AG04450 (cell line): ENCODE measurements at regions not wholly inside any gene's neighbourhood (a gene's known extent, or its start where the extent isn't known, plus 50 kb on each side); places are given as distances from the start of the nearest gene placed in this dataset.

Experiments
- CTCF ChIA-PET: fragments of 300-600, 350-600 bp; formaldehyde crosslinking; extraction: SDS; loops from one replicate; lab custom pipeline; 2022; ENCODE audit warnings: antibody characterized with exemption, inconsistent platforms; lab: Charles Lee
- POLR2A ChIA-PET: fragments of 350-600 bp; formaldehyde crosslinking; extraction: SDS; loops from one replicate; lab custom pipeline; 2021; ENCODE audit warnings: antibody characterized with exemption, inconsistent platforms; lab: Yijun Ruan, JAX
- DNase-seq: peaks from one replicate; pipeline ENCODE4 v3.0.0-alpha.2; 2011; ENCODE audit warnings: low read depth, low spot score
- H3K27ac ChIP-seq: one replicate; pipeline ENCODE4 v1.5.1; 2012; ENCODE audit warnings: low read depth, low read length, control low read depth
- H3K27me3 ChIP-seq: one replicate; pipeline ENCODE4 v1.6.0; 2012; ENCODE audit warnings: low read length; ENCODE audit not compliant: control insufficient read depth, insufficient read depth
- H3K4me3 ChIP-seq: 2 replicates; pipeline ENCODE4 v1.5.1; 2011; ENCODE audit warnings: mild to moderate bottlenecking, low read depth, low read length, control low read depth
- H3K9me3 ChIP-seq: 2 replicates; pipeline ENCODE4 v1.5.1; 2012; ENCODE audit warnings: low read length; ENCODE audit not compliant: control insufficient read depth, insufficient read depth
- CTCF ChIP-seq: IDR thresholded peaks from 2 replicates; pipeline ENCODE4 v1.5.1; 2011; ENCODE audit warnings: low read depth, low read length, control low read depth, inconsistent platforms

- POLR2A ChIA-PET, result interaction anchor here (0.7 kb wide), 1 partner anchor 31 kb away, joined by 6 read pairs; no protein-coding TSS in a partner anchor
Measured at GRCh38 chr12:77324763-77325468, 259.5 kb upstream of the E2F7 start.

GRCh38 chr12:77324416-77324762, 259.0 kb upstream of the E2F7 start:
- no peak for TF ChIP-seq CTCF
- peak overlapping the region; percentile 78 for H3K4me3 ChIP-seq
- ChIA-PET POLR2A (interaction anchor here (0.7 kb wide), 1 partner anchor 31 kb away, joined by 6 read pairs; no protein-coding TSS in a partner anchor), CTCF (interaction anchor here (0.5 to 3.2 kb wide), 16 partner anchors 9 to 361 kb away, joined by 3 to 31 read pairs (median 4); no protein-coding TSS in a partner anchor)
- H3K27me3 ChIP-seq, result no peaks in the 10 kb centered on the region
- no peak for DNase-seq
- H3K9me3 ChIP-seq, result no peaks in the 10 kb centered on the region
- H3K27ac ChIP-seq, result no peak overlapping the region

More at GRCh38 chr12:77324763-77325468, 259.5 kb upstream of the E2F7 start:
- DNase-seq, result no peak
- TF ChIP-seq CTCF, result peak; percentile 55
- CTCF ChIA-PET, result interaction anchor here (0.6 to 3.2 kb wide), 14 partner anchors 10 to 454 kb away, joined by 3 to 31 read pairs (median 4); no protein-coding TSS in a partner anchor
- Histone ChIP-seq H3K9me3 (no peaks in the 10 kb centered on the region), H3K27ac (no peak overlapping the region), H3K27me3 (no peaks in the 10 kb centered on the region), H3K4me3 (peak overlapping the region; percentile 78)

GRCh38 chr12:77323788-77324415, 258.5 kb upstream of the E2F7 start:
- Histone ChIP-seq H3K4me3 (no peak overlapping the region), H3K27me3 (no peaks in the 10 kb centered on the region), H3K27ac (no peak overlapping the region), H3K9me3 (no peaks in the 10 kb centered on the region)
- no peak for DNase-seq
- no peak for TF ChIP-seq CTCF
- CTCF ChIA-PET, result interaction anchor here (0.5 to 3.2 kb wide), 12 partner anchors 9 to 361 kb away, joined by 3 to 31 read pairs (median 6); no protein-coding TSS in a partner anchor
- POLR2A ChIA-PET, result no interaction called here

- ChIA-PET CTCF (no interaction called here), POLR2A (no interaction called here)
- no peak overlapping the region for H3K27ac ChIP-seq
- no peak for DNase-seq
- no peaks in the 10 kb centered on the region for H3K9me3 ChIP-seq
- H3K27me3 ChIP-seq, result no peaks in the 10 kb centered on the region
- TF ChIP-seq CTCF, result no peak
- H3K4me3 ChIP-seq, result no peak overlapping the region
Measured at GRCh38 chr12:77319166-77319565, 253.8 kb upstream of the E2F7 start.

- H3K27me3 ChIP-seq, result no peaks in the 10 kb centered on the region
- H3K9me3 ChIP-seq, result no peaks in the 10 kb centered on the region
- no peak overlapping the region for H3K27ac ChIP-seq
- TF ChIP-seq CTCF, result 0 out of 2 replicates have a peak, but pooled peaks have one; percentile 5
- ChIA-PET CTCF (interaction anchor here (0.5 to 3.0 kb wide), 7 partner anchors 10 to 610 kb away, joined by 3 to 31 read pairs (median 4); no protein-coding TSS in a partner anchor), POLR2A (no interaction called here)
- H3K4me3 ChIP-seq, result no peak overlapping the region
- DNase-seq, result no peak
Measured at GRCh38 chr12:77315407-77315806, 250.0 kb upstream of the E2F7 start.
